NCI-H1092 treated with DMSO at 0.1 percent for 48 hours (cell line): ENCODE measurements at regions not wholly inside any gene's neighbourhood (a gene's known extent, or its start where the extent isn't known, plus 50 kb on each side); places are given as distances from the start of the nearest gene placed in this dataset.

ENCODE experiments used
- DNase-seq: peaks from one replicate; lab custom pipeline; 2025; lab: John Stamatoyannopoulos, UW

- no peak for DNase-seq
These were observed 57.4 kb downstream of the PRR20E start for GRCh38 chr13:57224414-57224813.

DNA sequence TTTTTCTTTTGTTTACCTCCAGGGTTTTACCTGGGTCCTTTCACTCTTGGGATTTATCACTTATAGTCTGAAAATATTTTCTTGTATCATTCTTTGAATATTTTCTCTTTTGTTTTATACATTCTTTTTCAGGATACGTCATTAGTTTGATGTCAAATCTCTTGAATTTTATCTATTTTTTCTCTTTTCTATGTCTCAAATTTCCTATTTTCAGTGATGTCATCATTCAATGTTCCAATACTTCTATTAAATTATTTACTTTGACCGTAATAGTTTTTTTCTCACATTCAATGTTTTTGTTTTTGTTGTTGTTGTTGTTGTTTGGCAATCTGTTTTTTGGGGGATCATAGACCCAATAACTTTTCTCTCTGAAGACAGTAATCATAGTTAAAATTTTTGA is 83.5 kb downstream of the PRR20E start:
- DNase-seq, result no peak

DNA sequence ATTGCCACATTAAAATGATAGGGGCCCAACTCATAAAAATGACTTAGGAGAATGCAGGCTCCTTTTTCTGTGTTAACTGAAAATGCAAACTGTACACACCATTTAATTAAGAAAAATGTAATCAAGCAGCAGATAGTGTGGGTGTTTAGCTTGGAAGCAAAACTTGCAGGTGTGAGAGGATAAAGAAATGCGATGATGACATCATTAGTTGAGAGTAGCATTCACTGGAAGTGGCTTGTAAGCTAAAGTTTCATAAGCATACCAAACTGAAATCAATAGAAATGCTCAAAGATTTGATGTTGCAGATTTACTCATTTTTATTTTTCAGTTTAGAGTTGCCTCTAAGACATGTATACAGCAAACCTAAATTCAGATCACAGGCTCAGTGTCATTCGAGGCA is 86.6 kb downstream of the PRR20E start:
- DNase-seq, result no peak

- DNase-seq, result no peak
These were observed 98.0 kb downstream of the PRR20E start for GRCh38 chr13:57264965-57265364.

DNA sequence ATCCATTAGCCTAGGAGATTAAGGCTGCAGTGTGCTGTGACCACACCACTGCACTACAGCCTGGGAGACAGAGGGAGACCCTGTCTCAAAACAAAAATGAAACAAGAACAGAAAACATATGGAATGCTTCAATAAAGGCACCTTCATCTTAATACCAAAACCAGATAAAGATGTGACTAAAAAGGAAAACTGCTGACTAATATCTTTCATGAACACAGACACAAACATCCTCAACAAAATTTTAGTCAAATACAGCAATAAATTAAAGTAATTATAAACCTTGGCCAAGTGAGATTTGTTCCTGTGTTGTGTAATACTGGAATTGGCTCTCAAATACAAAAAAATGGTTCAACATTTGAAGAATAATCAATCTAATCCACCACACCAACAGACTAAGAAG is 103.5 kb downstream of the PRR20E start:
- no peak for DNase-seq

GRCh38 chr13:57286511-57287098 is 119.6 kb downstream of the PRR20E start:
- DNase-seq, result no peak

DNA sequence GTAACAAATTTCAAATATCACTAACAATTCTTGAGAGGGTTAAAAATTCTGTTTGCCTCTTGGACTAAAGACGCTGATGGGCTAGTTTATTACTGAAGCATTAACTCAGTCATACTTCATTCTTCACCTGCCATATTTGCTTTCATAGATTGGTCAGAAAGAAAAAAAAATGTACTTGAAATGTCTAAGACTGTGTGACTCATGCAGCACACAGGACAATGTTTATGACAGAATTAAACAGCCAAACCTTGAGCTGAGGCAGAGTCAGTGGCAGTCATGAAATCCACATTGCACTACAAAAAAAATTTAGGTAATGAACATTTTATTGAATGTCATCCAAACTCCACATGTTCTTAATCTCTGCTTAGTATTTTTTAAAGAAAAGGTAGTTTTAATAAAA is 135.6 kb downstream of the PRR20E start:
- no peak for DNase-seq

GRCh38 chr13:57311009-57311586 is 144.1 kb downstream of the PRR20E start:
- no peak for DNase-seq

- DNase-seq, result no peak
These were observed 148.0 kb downstream of the PRR20E start for GRCh38 chr13:57314897-57315520.

DNA sequence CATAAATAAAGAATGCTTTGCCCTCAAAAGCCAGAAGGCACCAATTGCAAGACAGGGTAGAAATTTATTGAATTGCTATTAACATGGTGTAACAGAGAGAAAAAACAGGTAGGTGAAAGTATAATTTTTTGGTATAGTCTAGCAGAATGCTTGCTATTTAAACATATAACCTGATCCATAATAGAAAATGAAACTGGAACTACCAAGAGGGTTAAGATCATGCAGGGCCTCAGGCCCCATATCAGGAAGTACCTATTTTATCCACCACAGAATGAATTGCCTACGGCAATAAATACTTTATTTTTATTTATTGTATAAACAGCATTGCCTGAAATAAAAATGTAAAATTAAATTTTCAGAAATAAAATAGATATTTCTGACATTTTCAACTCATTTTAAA is 159.5 kb downstream of the PRR20E start:
- DNase-seq, result no peak

DNA sequence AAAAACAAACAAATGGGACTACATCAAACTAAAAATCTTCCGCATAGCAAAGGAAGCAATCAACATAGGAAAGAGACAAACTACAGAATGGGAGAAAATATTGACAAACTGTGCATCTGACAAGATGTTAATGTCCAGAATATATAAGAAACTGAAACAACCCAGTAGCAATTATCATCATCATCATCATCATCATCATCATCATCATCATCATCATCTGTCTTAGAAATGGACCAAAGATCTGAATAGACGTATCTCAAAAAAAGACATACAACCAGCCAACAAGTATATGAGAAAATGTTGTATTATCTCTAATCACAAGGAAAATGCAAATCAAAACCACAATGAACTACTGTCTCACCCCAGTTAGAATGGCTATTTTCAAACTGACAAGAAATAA is 173.9 kb downstream of the PRR20E start:
- DNase-seq, result no peak

DNA sequence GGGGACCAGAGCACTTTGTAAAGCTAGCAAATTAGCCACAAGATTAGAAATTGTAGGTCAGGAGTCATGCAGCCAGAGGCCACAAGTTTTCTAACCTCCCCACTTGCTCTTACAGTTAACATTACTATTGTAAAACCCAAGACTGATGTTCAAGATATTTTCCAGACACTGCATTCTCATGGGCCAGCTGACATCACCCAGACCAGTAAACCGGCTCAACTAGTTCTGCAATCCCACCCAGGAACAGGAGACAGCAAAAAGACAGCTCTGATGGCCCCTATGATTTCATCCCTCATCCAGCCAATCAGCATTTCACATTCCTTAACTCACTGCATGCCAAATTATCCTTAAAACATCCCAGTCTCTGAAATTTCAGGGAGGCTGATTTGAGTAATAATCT is 178.5 kb downstream of the PRR20E start:
- no peak for DNase-seq

DNA sequence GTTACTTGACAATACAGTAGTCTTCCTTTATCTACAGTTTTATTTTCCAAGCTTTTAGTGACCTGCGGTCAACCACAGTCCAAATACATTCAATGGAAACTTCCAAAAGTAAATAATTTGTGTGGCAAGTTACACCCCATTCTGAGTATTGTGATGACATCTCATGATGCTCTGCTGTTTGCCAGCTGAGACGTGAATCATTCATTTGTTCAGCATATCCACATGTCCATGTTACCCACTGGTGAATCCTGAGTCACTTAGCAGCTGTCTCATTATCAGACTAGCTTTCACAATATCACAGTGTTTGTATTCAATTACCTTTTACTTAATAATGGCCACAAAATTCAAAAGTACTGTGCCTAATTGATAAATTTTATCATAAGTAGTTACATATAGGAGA is 179.8 kb downstream of the PRR20E start:
- DNase-seq, result no peak

- DNase-seq, result no peak
These were observed 185.1 kb downstream of the PRR20E start for GRCh38 chr13:57352114-57352513.

DNA sequence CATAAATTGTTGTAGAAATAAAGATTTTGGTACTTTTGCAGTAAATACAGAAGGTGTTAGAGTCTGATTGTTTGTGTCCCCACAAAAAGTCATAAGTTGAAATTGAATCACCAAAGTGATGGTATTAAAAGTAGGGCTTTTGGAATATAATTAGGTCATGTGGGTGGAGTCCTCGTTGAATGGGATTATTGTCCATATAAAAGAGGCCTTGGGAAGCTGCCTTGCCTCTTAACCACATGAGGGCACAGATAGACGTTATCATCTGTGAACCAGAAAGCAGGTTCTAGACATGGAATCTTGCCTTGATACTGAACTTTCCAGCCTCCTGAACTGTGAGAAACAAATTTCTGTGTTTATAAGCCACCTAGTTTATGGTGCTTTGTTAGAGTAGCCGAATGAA is 186.8 kb downstream of the PRR20E start:
- no peak for DNase-seq

- no peak for DNase-seq
These were observed 208.9 kb downstream of the PRR20E start for GRCh38 chr13:57375876-57376275.

DNA sequence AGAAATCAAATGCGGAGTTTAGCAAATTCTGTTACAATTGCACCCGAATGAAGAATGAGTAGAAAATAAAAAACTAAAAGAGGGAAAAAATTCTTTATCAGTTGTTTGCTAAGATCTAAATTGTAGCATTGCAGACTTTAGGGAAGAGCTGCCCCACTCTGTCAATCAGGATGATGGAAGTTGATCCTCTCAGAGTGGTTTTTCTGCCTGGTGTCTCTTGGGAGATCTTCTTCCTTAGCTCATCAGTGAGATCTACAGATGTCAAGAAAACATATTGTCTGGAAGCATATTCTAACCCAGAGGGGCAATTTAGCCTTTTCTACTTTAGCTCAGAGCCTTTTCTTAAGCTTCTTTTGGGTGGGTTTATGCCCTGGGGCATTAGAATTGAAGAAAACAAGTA is 223.2 kb upstream of the PCDH17 start:
- no peak for DNase-seq

GRCh38 chr13:57409121-57409520 is 222.4 kb upstream of the PCDH17 start:
- DNase-seq, result no peak

GRCh38 chr13:57409656-57410055 is 221.9 kb upstream of the PCDH17 start:
- no peak for DNase-seq

DNA sequence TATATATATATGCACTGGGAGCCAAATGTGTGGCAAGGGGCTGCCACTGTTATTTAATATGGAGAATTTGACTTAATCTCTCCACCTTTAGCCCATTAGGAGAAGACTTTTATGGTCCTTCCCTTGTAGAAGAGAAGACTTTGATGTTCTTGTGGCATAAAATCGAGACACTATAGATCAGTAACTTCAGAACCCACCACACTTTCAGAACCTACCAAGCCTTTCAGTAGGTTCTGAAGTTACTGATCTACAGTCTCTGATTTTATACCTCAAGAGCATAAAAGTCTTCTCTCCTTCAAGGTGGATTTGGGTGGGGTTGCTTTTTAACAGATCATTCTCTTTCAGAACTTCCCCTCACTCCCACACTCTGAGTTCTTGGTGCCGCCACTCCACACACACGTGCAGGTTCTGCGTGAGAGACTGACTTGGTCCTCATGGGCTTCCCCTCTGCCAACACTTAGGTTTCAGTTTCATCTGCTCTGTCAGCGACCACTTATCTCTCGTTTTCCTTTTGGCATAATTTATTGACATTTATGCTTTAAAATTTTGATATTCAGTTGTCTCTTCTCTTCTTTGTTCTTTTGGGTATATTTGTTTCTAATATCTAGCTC is 213.4 kb upstream of the PCDH17 start:
- peak; percentile 36 for DNase-seq

DNA sequence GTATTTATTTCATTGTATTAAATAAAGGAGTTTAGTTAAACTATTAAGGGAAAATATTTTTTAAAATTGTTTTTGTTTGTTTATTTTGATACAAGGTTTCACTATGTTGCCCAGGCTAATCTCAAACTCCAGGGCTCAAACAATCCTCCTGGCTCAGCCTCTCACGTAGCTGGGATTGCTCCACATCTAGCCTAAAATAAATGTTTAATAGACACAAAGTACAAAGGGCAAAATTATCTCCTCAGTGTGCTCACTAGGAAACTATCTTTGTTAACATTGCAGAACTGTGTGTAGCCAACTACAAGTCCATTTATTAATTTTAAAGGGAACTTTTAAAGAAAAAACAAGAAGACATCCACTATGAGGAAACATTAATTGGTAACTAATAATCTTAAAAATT is 207.2 kb upstream of the PCDH17 start:
- no peak for DNase-seq

- DNase-seq, result no peak
These were observed 206.0 kb upstream of the PCDH17 start for GRCh38 chr13:57425531-57425930.

- DNase-seq, result no peak
These were observed 194.0 kb upstream of the PCDH17 start for GRCh38 chr13:57437587-57437986.

- no peak for DNase-seq
These were observed 193.5 kb upstream of the PCDH17 start for GRCh38 chr13:57438072-57438471.
